NCI-H2227 treated with DMSO at 0.1 percent for 48 hours (cell line): ENCODE measurements at regions not wholly inside any gene's neighbourhood (a gene's known extent, or its start where the extent isn't known, plus 50 kb on each side); places are given as distances from the start of the nearest gene placed in this dataset.

Source experiments
- DNase-seq: peaks from one replicate; lab custom pipeline; 2025; lab: John Stamatoyannopoulos, UW

GRCh38 chr14:86057018-86057667, 527.2 kb downstream of the FLRT2 start:
- peak; percentile 6 for DNase-seq

- no peak for DNase-seq
Measured at GRCh38 chr14:86055512-86056075, 525.6 kb downstream of the FLRT2 start.

- DNase-seq = no peak
Measured at GRCh38 chr14:86052868-86053267, 522.9 kb downstream of the FLRT2 start.

- no peak for DNase-seq
Measured at GRCh38 chr14:86050757-86051156, 520.8 kb downstream of the FLRT2 start.

- DNase-seq = no peak
Measured at GRCh38 chr14:86050072-86050683, 520.2 kb downstream of the FLRT2 start.

GRCh38 chr14:86039176-86039575, 509.2 kb downstream of the FLRT2 start:
- DNase-seq = no peak

GRCh38 chr14:86038387-86039042, 508.6 kb downstream of the FLRT2 start:
- DNase-seq = no peak

- no peak for DNase-seq
Measured at GRCh38 chr14:86035882-86036281, 505.9 kb downstream of the FLRT2 start.

- DNase-seq = no peak
Measured at GRCh38 chr14:86027990-86028389, 498.0 kb downstream of the FLRT2 start.

- no peak for DNase-seq
Measured at GRCh38 chr14:86027144-86027543, 497.2 kb downstream of the FLRT2 start.

- no peak for DNase-seq
Measured at GRCh38 chr14:86022031-86022629, 492.2 kb downstream of the FLRT2 start.

GRCh38 chr14:86020841-86021240, 490.9 kb downstream of the FLRT2 start:
- no peak for DNase-seq

- DNase-seq = no peak
Measured at GRCh38 chr14:86015941-86016340, 486.0 kb downstream of the FLRT2 start.

GRCh38 chr14:86015511-86015910, 485.6 kb downstream of the FLRT2 start:
- no peak for DNase-seq

GRCh38 chr14:86013641-86014040, 483.7 kb downstream of the FLRT2 start:
- DNase-seq = peak; percentile 4

GRCh38 chr14:86012461-86012860, 482.5 kb downstream of the FLRT2 start:
- DNase-seq = no peak

- DNase-seq = no peak
Measured at GRCh38 chr14:86003998-86004397, 474.1 kb downstream of the FLRT2 start.

- DNase-seq = no peak
Measured at GRCh38 chr14:85996551-85996950, 466.6 kb downstream of the FLRT2 start.

- no peak for DNase-seq
Measured at GRCh38 chr14:85991156-85991555, 461.2 kb downstream of the FLRT2 start.

GRCh38 chr14:85987907-85988306, 458.0 kb downstream of the FLRT2 start:
- no peak for DNase-seq

GRCh38 chr14:85987292-85987691, 457.3 kb downstream of the FLRT2 start:
- no peak for DNase-seq

GRCh38 chr14:85978582-85979250, 448.8 kb downstream of the FLRT2 start:
- DNase-seq = no peak
